HG02763 (cell line): ENCODE measurements at regions not wholly inside any gene's neighbourhood (a gene's known extent, or its start where the extent isn't known, plus 50 kb on each side); places are given as distances from the start of the nearest gene placed in this dataset.

Experiments used
- ATAC-seq: cut with Tn5 transposase; IDR thresholded peaks from one replicate; pipeline ENCODE4 v1.9.1; 2021; ENCODE audit warnings: mild to moderate bottlenecking, moderate library complexity; ENCODE audit not compliant: unreplicated experiment

DNA sequence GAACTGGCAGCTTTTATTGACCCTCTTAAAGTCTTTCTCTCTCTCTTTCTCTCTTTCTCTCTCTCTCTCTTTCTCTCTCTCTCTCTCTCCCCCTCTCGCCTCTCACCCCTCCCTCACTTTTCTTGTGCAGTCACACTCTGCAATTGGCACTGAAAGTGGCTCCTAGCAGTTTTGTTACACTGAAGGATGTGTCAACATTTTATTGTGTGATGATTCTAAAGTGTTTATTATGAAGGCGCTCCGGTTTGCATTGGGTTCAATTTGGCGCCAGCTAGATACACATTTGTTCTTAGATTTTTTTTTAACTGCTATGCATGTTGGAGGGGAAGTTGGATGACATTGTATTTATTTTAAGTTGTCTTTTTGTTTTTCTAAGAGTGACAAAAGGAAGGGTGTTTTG, 64.0 kb upstream of the CHRM3 start:
- ATAC-seq: no peak

DNA sequence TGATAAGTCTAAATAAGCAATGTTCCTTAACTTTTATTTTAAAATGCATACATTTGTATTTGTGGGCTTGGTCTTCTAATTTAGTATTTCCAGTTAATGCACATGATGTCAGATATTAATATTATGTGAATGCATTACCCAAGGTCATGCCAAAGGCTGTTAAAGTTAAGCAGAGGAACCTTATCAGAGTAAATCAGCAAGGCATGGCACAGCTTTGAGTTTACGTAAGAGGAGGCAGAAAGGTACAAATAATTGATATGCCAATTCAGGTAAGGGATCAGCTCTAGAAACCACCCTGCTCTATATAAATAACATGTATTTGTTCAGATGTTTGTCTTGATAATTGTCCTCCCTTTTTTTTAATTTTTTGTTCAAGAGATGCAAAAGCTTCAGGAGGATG, 64.5 kb upstream of the CHRM3 start:
- no peak for ATAC-seq

DNA sequence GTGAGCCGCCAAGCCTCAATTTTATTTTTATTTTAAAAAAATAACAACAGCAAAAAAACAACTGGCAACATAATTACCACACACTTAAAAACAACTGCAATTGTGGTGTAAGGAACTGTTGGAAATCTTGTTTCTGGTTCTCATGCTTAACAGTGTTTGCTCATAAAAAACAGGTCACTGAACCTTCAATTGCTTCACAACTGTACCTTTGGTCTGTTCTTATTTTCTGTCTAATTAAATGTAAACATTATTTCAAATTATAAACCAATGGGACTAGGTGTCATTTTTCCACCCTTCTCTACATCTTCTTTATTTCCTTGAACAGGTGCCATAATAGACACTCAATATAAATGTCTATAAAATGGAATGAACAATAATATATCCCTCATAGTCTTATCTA, 68.4 kb upstream of the CHRM3 start:
- ATAC-seq: no peak

DNA sequence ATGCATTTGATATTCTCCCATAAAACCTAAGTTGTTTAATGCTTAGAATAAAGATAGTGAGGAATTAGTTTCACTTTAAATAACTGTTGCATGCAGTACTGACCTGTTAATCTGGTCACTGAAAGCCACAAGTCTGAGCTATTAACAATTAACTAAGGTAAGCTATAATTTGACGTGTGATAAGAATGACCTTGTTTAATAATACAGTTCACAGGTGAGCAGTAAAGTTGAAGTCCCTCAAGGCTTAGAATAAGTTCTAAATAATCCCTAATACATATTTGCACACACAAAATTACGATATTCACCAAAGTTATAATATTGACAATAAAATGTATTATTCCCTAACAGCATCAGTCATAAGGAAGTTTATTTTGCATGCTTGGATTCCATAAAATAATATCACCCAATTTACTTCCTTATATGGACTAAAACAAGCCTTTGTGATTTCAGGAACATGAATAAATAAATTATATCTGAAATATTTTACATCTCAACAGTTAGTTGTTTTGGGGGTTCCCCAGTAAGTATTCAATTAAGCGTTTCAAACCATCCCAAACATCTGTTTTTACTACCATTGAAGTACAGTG, 70.6 kb upstream of the CHRM3 start:
- no peak for ATAC-seq

DNA sequence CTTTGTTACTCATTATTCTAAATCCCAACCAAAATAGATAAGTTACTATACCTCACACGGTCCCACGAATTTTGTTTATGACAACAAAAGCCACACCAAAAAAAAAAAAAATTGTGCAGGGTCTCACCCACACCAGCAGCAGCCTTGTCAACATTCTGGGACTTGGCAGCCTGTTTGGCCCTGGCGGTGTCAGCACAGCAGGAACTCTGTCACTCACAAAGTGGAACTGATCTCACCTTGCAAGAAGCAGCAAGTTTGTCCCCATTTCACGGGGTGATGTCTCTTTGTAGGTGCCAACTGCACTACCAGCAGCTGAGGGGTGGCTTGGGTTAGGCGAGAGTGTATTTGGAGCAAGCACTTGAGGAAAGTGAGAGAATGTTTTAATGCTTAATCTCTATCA, 75.0 kb upstream of the CHRM3 start:
- ATAC-seq: no peak

DNA sequence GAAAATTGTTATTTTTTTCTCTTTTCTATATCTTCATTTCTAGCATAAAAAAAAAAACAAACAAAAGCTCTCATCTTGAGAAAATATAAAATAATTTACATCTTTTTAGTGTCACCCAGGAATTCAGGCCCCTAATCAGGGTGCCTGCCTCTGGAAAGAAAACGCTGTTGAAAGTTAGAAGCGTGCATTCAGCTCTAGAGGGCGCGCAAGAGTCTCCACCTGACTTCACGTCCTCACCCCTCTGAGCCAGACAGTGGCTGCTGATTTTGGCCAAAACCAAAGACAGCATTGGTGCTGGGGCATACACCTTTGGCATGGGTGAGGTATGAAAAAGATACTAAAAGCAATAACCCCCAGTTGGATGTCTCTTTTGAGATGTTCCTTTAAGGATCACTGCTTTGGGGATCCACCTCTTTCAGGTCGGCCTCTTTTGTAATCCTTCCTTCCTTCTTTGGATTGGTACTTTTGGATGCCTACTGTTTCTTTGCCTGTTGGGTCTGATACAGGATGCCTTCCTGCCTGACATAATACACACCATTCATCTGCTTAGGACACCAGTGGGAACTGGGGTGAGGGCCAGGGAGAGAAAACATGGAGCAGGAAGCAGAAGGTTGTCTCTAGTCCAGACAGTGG, 77.6 kb upstream of the CHRM3 start:
- no peak for ATAC-seq

DNA sequence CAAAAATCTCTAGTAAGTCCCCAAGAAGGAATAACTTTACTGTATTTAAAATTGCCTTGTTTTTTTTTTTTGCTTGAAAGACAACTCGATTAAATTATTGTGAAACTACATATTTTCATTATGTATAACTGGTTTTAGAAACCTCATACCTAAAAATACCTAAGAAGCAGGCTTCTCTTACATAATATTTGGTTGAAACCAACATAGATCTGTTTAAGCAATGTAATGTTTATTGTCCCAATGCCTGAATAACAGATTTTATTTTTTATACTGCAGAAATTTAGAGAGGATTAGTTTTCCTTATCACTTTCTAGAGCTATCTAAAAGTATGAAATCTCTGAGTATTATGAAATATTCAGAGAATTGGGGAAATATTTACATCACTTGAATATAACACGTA, 78.5 kb upstream of the CHRM3 start:
- ATAC-seq: no peak

DNA sequence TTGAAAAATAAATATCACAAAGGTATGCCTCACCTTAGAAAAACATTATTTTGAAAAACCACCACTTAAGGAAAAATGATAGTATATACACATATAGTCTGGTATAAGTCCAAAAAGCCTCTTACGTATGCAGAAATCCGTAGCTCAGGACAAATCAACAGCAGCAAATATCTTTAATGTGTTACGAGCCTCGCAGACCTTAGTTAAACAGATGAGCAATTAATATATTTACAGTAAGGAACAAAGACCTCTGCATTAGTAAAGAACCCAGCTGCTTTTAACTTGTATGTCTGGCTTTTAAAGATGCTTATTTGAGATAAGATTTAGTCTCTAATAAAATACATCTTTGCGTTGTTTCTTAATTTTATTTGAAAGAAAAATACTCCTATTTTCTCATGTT, 79.9 kb upstream of the CHRM3 start:
- no peak for ATAC-seq

DNA sequence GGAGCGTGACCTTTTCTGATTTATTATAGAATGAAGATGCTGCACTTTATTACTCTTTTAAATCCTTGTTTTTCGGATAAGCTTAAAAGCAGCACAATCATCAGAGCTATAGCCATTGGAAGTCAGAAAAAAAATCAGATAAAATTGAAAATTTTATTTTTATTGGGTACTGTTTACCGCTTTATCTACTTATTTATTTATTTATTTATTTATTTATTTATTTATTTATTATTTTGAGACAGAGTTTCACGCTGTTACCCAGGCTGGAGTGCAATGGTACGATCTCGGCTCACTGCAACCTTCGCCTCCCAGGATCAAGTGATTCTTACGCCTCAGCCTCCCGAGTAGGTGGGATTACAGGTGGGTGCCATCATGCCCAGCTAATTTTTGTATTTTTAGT, 83.1 kb upstream of the CHRM3 start:
- ATAC-seq: no peak

DNA sequence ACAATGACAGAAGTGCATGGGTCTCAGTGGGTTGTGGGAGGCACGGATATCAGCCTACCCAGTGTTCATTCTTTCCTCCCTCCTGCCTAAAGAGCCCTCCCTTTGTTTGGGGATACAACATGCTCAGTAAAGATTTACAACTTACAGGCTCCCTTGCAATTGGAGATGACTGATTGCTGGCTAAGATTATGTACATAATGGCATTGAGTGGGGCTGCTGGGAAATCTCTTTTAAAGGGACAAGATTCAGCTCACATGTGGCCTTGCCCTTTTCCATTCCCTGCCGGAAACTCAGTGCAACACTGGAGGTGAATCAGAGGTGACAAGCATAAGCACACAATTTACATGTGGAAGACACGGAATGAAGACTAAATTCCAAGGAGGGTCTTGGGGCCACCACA, 83.7 kb upstream of the CHRM3 start:
- no peak for ATAC-seq

DNA sequence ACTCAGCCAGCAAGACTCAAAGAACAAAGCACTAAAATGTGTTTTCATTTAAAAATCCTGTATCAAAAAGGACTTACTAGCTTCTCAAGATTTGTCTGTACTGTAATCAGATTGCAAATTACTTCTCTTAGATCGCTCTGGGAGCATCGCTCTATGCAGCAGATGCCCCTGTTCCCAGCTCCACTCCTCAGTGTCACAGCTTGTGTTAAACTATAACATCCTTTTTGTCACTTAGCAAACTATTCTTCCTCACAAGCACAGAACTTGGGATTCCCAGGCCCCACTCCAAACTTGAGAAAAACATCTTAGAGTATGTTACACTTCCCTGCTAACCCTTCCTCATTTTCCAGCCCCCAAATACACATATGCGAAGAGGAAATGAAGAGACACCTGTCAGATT, 85.1 kb upstream of the CHRM3 start:
- ATAC-seq: no peak

DNA sequence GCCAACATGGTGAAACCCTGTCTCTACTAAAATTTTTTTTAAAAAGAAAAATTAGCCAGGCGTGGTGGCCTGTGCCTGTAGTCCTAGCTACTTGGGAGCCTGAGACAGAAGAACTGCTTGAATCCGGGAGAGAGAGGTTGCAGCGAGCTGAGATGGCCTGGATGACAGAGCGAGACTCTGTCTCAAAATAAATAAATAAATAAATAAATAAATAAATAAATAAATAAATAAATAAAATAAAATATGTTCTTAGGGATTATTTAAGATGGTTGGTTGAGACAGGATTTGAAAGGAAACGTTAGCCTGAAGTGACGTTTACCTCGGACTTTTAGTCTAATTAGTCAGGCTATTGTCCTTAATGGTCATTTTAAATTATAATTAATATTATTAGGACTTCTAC, 88.5 kb upstream of the CHRM3 start:
- ATAC-seq: no peak

DNA sequence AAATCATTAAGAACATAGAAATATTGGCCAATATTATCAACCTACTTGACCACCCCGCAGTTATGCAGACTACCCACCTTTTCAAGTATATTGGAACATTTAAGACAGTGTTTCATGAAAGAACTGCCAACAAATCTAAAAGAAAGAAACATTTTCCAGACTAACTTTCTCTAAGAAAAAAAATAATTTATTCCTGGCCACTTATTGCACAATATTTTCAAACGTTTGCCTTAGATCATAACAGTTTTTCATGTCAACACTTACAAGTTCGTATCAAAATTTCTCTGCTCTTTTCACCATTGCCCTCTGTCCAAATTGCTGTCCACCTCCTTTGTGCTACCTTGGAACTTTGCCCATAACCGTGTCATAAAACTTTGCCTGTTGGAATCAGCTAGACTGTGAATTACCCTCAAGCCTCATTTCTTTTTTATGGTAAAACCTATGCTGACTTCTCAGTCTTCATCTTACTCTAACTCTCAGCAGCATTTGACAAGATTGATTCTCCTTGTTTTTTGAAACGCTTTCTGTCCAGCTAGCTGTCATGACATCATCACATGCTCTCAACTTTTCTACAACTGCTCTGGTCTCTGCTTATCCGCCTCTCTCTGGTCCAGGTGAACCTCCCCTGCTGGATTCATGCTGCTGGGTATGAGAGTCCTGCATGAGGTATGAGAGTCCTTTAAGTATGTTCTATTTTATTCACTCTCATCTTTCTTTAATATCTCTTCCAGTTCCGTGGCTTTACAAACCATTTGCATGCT, 92.8 kb upstream of the CHRM3 start:
- no peak for ATAC-seq

DNA sequence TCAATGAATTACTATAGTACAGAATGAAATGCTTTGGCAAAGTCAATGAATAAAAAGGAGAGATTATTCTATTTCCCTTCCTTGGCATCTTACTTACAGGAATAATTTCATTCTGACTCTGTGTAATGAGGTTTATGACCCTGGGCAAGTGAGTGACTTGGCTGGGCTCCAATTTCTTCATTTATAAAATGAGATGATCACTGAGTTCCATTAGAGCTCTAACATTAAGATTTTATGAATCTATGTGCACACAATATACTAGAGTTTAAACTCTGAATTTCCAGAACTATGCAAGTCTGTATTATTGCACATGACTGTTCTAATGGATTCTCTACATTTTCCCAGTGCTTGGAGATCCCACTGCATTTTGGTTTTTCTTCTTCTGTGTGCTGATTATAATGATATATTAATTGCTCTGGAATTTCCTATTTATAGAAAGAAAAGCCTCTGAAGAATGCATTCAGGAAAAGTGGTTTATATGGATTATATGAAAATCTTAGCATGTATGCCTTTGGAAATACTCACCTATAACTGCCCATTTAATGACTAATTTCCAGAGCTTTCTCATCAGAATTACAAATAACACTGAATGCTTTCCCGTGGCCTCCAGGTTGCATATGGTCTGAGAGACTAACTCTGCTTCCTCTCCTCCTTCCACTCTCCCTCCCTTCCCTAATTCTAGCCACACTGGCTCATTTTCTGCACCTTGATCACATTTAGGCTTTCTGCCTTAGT, 97.4 kb upstream of the CHRM3 start:
- no peak for ATAC-seq

DNA sequence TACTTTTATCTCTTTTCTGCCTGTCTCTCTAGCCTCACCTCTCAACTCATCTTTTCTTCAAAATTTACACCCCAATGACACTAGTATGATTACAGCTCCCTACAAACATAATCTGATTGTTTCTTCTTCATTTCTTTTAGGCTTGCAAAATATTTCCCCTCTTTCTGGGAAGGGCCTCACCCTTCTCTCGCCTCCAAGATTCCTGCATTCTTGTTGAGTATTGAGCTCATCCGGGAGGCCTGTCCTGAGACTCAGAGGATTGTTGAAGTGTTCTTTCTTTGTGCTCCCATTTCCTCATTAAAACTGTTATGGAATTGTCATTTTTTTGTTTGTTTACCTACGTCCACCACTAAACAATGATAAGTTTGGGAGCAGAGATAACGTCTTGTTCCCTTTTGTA, 99.1 kb upstream of the CHRM3 start:
- no peak for ATAC-seq

DNA sequence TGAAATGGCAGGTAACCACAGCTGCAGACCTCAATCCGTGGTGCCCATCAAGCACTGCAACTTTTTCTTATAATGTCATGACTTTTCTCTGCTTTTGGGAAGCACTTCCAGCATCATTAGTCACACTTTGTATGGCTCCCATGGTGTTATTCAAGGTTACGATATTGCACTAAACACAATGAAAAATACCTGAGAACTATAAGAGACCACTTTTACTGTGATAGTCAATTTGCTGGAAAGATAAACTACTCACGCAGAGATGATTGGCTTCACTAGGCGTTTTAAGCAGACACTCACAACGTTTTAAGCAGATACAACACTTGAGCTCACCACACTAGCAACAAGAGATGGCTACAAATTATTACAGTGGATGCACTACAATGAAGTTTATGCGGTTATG, 103.2 kb upstream of the CHRM3 start:
- ATAC-seq: no peak

DNA sequence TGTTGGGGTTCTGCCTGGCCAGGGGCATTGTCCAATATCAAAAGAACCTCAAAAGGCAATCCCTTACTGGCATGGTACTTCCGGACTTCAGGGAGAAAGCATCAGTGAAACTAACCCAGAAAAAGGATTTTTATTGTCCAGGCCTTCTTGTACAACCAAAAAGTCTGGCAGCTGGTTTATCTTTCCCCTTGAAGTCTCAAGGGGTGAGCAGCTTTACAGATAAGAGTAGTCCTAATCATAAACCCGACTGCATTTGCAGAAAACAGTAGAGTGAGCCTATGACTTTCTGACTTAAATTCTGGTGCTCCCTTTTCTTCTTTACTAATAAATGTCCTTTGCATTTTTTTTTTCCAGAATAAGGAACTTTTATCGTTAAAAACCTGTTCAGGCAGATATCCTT, 104.0 kb upstream of the CHRM3 start:
- ATAC-seq: no peak

DNA sequence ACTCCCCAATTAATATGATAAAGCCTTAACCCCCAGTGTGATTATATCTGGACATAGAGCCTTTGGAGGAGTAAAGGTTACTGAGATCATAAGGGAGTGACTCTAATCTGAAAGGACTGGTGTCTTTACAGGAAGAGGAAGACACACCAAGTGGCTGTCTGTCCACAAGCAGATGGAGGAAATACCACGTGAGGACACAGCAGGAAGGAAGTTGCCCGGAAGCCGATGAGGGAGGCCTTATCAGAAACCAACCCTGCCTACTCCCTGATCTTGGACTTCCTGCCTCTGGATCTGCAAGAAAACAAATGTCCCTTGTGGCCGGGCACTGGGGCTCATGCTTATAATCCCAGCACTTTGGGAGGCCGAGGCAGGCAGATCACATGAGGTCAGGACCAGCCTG, 110.3 kb upstream of the CHRM3 start:
- ATAC-seq: no peak

DNA sequence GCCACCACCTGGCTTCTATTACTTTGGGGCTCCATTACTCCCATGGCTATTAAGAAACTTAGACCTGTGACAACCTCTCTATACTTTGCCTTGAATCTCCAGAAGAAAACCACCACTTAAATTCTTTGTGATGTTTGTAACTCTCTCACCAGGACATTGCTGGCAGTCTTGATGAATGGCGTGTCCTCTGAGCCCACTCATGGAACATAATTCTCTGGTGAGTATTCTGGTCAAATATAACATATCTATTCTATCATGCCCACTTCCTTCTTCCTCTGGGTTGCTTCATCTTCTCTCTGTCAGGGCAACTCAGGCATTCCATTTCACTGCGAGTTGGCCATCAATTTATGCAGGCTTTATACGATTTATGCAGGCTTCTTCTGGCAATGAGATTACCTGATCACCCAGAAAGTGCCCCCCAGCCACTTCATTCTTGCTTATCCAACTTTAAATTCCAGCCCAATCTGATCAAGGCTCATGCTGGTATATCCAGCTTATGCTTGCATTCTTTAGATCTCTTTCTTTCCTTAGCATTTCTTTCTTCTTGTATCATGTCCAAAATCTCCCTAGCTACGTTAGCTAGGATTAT, 112.0 kb upstream of the CHRM3 start:
- no peak for ATAC-seq

DNA sequence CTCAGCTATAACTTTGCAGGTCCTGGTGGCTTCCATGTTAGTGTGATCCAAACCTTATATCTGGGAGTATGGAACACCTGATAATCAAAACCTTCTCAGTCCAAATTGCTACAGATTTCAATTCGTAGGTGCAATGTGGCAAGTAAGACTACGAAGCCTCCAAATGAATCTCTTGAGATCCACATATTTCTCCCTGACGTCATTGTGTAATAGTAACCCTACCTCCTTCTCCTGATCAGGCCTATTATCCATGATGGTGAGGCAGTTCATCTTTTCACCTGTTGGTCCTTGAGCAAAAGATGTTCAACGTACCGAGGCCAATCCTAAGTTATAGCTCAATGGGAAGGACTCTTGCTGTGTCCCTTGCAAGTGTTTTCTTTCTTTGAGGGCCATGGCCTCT, 115.9 kb upstream of the CHRM3 start:
- ATAC-seq: no peak

DNA sequence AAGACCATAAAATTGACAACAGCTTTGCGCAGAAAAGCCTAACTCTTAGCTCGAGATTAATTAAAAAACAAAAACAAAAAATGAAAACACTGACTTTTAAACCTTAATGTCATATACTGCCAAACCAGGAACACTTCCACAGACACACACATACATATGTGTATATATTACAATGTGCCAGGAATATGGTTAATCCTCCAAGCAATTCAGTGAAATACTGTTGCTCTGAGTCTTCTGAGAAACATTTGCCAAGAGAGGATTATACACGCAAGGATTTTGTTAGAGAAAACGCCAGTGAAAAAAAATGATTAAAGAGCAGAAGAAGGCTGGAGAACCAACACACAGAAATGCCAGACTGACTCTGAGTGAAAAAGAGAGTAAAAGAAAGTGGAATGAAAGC, 116.7 kb upstream of the CHRM3 start:
- ATAC-seq: no peak

DNA sequence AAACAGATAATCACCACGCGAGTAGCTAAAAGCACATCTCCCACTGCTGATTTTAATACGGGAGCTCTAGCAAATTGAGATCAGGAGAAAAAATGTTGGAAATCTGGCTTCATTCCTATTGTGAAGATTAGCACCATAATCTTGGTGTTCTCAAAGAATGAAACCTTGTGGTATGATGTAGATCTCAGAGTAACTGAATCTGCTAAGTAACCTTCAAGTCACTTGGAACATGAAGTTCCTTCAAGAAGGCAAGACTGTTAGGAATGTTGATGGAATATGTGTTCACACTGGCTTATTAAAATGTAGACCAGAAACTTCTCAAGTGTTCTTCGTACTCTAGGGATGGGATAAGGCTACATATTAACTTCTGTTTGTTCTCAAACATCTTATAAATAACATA, 117.4 kb upstream of the CHRM3 start:
- no peak for ATAC-seq
